GM12878 (cell line): ENCODE measurements at regions not wholly inside any gene's neighbourhood (a gene's known extent, or its start where the extent isn't known, plus 50 kb on each side); places are given as distances from the start of the nearest gene placed in this dataset.

Experiments
- ATAC-seq: fragments of 200-7000 bp; cut with Tn5 transposase; 3 replicates; pipeline ENCODE4 v1.9.1; 2020; ENCODE audit warnings: mild to moderate bottlenecking, moderate library complexity
- BruUV-seq: library from RNA; stranded (reverse); fragments of 400-500 nt; replicated peaks from 2 replicates; lab custom pipeline; 2021; lab: Mats Ljungman, UMichigan
- CTCF ChIA-PET: fragments of 300-600 bp; sonication (Branson Sonifier 250); formaldehyde crosslinking; extraction: SDS; loops from one replicate; lab custom pipeline; 2021; ENCODE audit warnings: inconsistent platforms; lab: Yijun Ruan, JAX
- POLR2A ChIA-PET: fragments of 350-600 bp; formaldehyde crosslinking; extraction: SDS; loops from one replicate; lab custom pipeline; 2021; ENCODE audit warnings: inconsistent platforms; lab: Charles Lee
- RAD21 ChIA-PET: fragments of 300-600 bp; sonication (Branson Sonifier 250); formaldehyde crosslinking; loops from one replicate; lab custom pipeline; 2023; ENCODE audit warnings: antibody characterized with exemption; ENCODE audit not compliant: unreplicated experiment; lab: Charles Lee
- SMC1A ChIA-PET: fragments of 300-600 bp; sonication (Branson Sonifier 250); formaldehyde crosslinking; loops from one replicate; lab custom pipeline; 2023; ENCODE audit not compliant: unreplicated experiment, uncharacterized antibody; lab: Charles Lee
- DNase-seq: peaks from one replicate; pipeline ENCODE4 v3.0.0-alpha.2; 2011; ENCODE audit warnings: low read depth, low spot score
- FAIRE-seq: peaks from 3 replicates; lab custom pipeline; 2011; peaks lifted over from hg19 to GRCh38; lab: Jason Lieb, UNC
- H2AFZ ChIP-seq: 2 replicates; pipeline ENCODE4 v1.6.0; 2011; ENCODE audit warnings: low read depth, low read length, control low read depth; ENCODE audit not compliant: control insufficient read depth
- H3K27ac ChIP-seq: 2 replicates; pipeline ENCODE4 v1.5.1; 2011; ENCODE audit warnings: control low read depth; ENCODE audit not compliant: control insufficient read depth, insufficient read depth
- H3K27me3 ChIP-seq, 2 experiments: replicated peaks in 1 of 2; 2 replicates each; pipeline versions ENCODE4 v1.6.0 to v1.6.1; 2011; ENCODE audit warnings: low read length in 1 of 2; ENCODE audit not compliant: control insufficient read depth in 2 of 2, insufficient read depth in 2 of 2
- H3K36me3 ChIP-seq, 2 experiments: 2 replicates each; pipeline ENCODE4 v1.5.1; 2011; ENCODE audit warnings: low read length in 1 of 2; ENCODE audit not compliant: control insufficient read depth in 2 of 2, insufficient read depth in 2 of 2
- H3K4me1 ChIP-seq: 2 replicates; pipeline ENCODE4 v1.6.1; 2011; ENCODE audit warnings: mild to moderate bottlenecking, low read length, moderate library complexity, mixed read lengths; ENCODE audit not compliant: control insufficient read depth, insufficient read depth
- H3K4me2 ChIP-seq: 2 replicates; pipeline ENCODE4 v1.6.0; 2011; ENCODE audit warnings: control low read depth; ENCODE audit not compliant: control insufficient read depth, insufficient read depth
- H3K4me3 ChIP-seq: fragments of 200-600 bp; sonication (generic); 2 replicates; pipeline ENCODE4 v1.5.1; 2016
- H3K79me2 ChIP-seq: 2 replicates; pipeline ENCODE4 v1.6.0; 2011; ENCODE audit warnings: low read length; ENCODE audit not compliant: control insufficient read depth, insufficient read depth
- H3K9ac ChIP-seq: 2 replicates; pipeline ENCODE4 v1.8.0; 2011; ENCODE audit warnings: low read length, control low read depth, mixed read lengths; ENCODE audit not compliant: control insufficient read depth, insufficient read depth
- H3K9me3 ChIP-seq: replicated peaks from 3 replicates; pipeline ENCODE4 v1.5.1; 2011; ENCODE audit warnings: mild to moderate bottlenecking, low read length; ENCODE audit not compliant: control insufficient read depth, insufficient read depth
- H4K20me1 ChIP-seq: 2 replicates; pipeline ENCODE4 v1.6.0; 2011; ENCODE audit not compliant: control insufficient read depth, insufficient read depth
- CHD2 ChIP-seq: IDR thresholded peaks from 2 replicates; pipeline ENCODE4 v1.6.1; 2011; ENCODE audit warnings: low read depth, low read length, improper control_type of control experiment, borderline replicate concordance
- EGR1 ChIP-seq, 2 experiments: IDR thresholded peaks; 1 replicate in 1 of 2; 2 replicates in 1 of 2; pipeline ENCODE4 v1.6.1; 2011 to 2012; ENCODE audit warnings: low read depth in 2 of 2, low read length in 2 of 2, borderline replicate concordance in 1 of 2, mild to moderate bottlenecking in 1 of 2, moderate library complexity in 1 of 2
- NFXL1 ChIP-seq: fragments of 450-650 bp; IDR thresholded peaks from 2 replicates; pipeline ENCODE4 v1.6.1; 2017; ENCODE audit warnings: antibody characterized with exemption, mild to moderate bottlenecking, borderline replicate concordance
- NFYB ChIP-seq: IDR thresholded peaks from 2 replicates; pipeline ENCODE4 v1.6.1; 2011; ENCODE audit warnings: low read depth, mild to moderate bottlenecking, low read length, improper control_type of control experiment, moderate library complexity; ENCODE audit not compliant: insufficient read depth
- POU2F2 ChIP-seq: IDR thresholded peaks from 3 replicates; pipeline ENCODE4 v1.6.1; 2011; ENCODE audit warnings: low read depth, mild to moderate bottlenecking, low read length, borderline replicate concordance
- RFX5 ChIP-seq: IDR thresholded peaks from 2 replicates; pipeline ENCODE4 v1.6.1; 2011; ENCODE audit warnings: low read depth, low read length, improper control_type of control experiment
- SMAD5 ChIP-seq: IDR thresholded peaks from 2 replicates; pipeline ENCODE4 v1.6.1; 2016; ENCODE audit warnings: antibody characterized with exemption, low read depth
- SREBF2 ChIP-seq: IDR thresholded peaks from 2 replicates; pipeline ENCODE4 v1.6.1; 2012; ENCODE audit warnings: mild to moderate bottlenecking, low read length
- TAF1 ChIP-seq: IDR thresholded peaks from 2 replicates; pipeline ENCODE4 v1.6.1; 2011; ENCODE audit warnings: mild to moderate bottlenecking, low read depth, low read length, borderline replicate concordance
- ZNF24 ChIP-seq: fragments of 450-650 bp; IDR thresholded peaks from 2 replicates; pipeline ENCODE4 v1.6.1; 2017; ENCODE audit warnings: antibody characterized with exemption, mild to moderate bottlenecking
- ZNF274 ChIP-seq: IDR thresholded peaks from one replicate; pipeline ENCODE4 v1.8.0; 2011; ENCODE audit not compliant: insufficient read length, insufficient read depth
- ZNF384 ChIP-seq: IDR thresholded peaks from 2 replicates; pipeline ENCODE4 v1.6.1; 2012; ENCODE audit warnings: low read depth, mild to moderate bottlenecking, low read length, improper control_type of control experiment, borderline replicate concordance
- WGBS: methylation state at CpG from one replicate; pipeline ENCODE4 v1.1.6; 2016; ENCODE audit warnings: low lambda C conversion rate; ENCODE audit not compliant: insufficient replicate concordance, insufficient coverage; ENCODE audit errors: missing lambda C conversion rate; 5-methylcytosine and 5-hydroxymethylcytosine counted together
- in situ Hi-C: fragments of 300-500 bp; cut with MboI; formaldehyde crosslinking; loops from 9 replicates; pipeline ENCODE4 v1.14.3; 2018; ENCODE audit warnings: mixed read lengths
- intact Hi-C: fragments of 100-400 bp; cut with micrococcal nuclease; formaldehyde crosslinking; loops from one replicate; pipeline ENCODE4 v1.14.2; 2022; ENCODE audit not compliant: unreplicated experiment

GRCh38 chr5:173556142-173557028, 60.1 kb downstream of the BOD1 start:
- BruUV-seq, result no TSS peak
- Histone ChIP-seq H3K36me3 (no peaks in the 10 kb centered on the region), H3K4me2 (no peak overlapping the region), H4K20me1 (no peaks in the 10 kb centered on the region), H3K9me3 (no peaks in the 10 kb centered on the region; the same call in 2 of the 3 replicates), H3K4me1 (no peaks in the 10 kb centered on the region), H3K79me2 (no peaks in the 10 kb centered on the region), H3K27me3 (no peaks in the 10 kb centered on the region; a peak in 1 of 4 replicates), H2AFZ (no peak overlapping the region), H3K4me3 (no peak overlapping the region), H3K9ac (no peak overlapping the region), H3K27ac (no peak overlapping the region)
- 27% methylated on average over 8 of the region's 8 CpGs for WGBS
- CTCF ChIA-PET, result interaction anchor here (0.7 to 1.7 kb wide), 3 partner anchors 18 to 25 kb away, joined by 3 to 5 read pairs (median 4); no protein-coding TSS in a partner anchor
- ATAC-seq, result no peak
- POLR2A ChIA-PET, result no interaction called here
- TF ChIP-seq RFX5 (no peak), ZNF384 (no peak), SMAD5 (no peak), SREBF2 (no peak), CHD2 (no peak), EGR1 (IDR thresholded peaks at IDR 0.05; ENCODE audit: borderline replicate concordance in 1 of 2, low read depth in 2 of 2, low read length in 2 of 2) (no peak), TAF1 (no peak), NFYB (no peak), ZNF274 (no peak), NFXL1 (no peak), ZNF24 (no peak), POU2F2 (no peak)
- in situ Hi-C loops (no loop called here), intact Hi-C loops (no loop called here)
- no peak for DNase-seq
- FAIRE-seq, result no peak
- SMC1A ChIA-PET, result interaction anchor here (1.0 kb wide), 1 partner anchor 263 kb away, joined by 4 read pairs; no protein-coding TSS in a partner anchor
- RAD21 ChIA-PET, result no interaction called here
